GM12878 (cell line): ENCODE measurements at regions not wholly inside any gene's neighbourhood (a gene's known extent, or its start where the extent isn't known, plus 50 kb on each side); places are given as distances from the start of the nearest gene placed in this dataset.

Source experiments
- ATAC-seq: fragments of 200-7000 bp; cut with Tn5 transposase; 3 replicates; pipeline ENCODE4 v1.9.1; 2020; ENCODE audit warnings: mild to moderate bottlenecking, moderate library complexity
- BruUV-seq: library from RNA; stranded (reverse); fragments of 400-500 nt; replicated peaks from 2 replicates; lab custom pipeline; 2021; lab: Mats Ljungman, UMichigan
- CTCF ChIA-PET: fragments of 300-600 bp; sonication (Branson Sonifier 250); formaldehyde crosslinking; extraction: SDS; loops from one replicate; lab custom pipeline; 2021; ENCODE audit warnings: inconsistent platforms; lab: Yijun Ruan, JAX
- POLR2A ChIA-PET: fragments of 350-600 bp; formaldehyde crosslinking; extraction: SDS; loops from one replicate; lab custom pipeline; 2021; ENCODE audit warnings: inconsistent platforms; lab: Charles Lee
- RAD21 ChIA-PET: fragments of 300-600 bp; sonication (Branson Sonifier 250); formaldehyde crosslinking; loops from one replicate; lab custom pipeline; 2023; ENCODE audit warnings: antibody characterized with exemption; ENCODE audit not compliant: unreplicated experiment; lab: Charles Lee
- SMC1A ChIA-PET: fragments of 300-600 bp; sonication (Branson Sonifier 250); formaldehyde crosslinking; loops from one replicate; lab custom pipeline; 2023; ENCODE audit not compliant: unreplicated experiment, uncharacterized antibody; lab: Charles Lee
- DNase-seq: peaks from one replicate; pipeline ENCODE4 v3.0.0-alpha.2; 2011; ENCODE audit warnings: low read depth, low spot score
- FAIRE-seq: peaks from 3 replicates; lab custom pipeline; 2011; peaks lifted over from hg19 to GRCh38; lab: Jason Lieb, UNC
- H2AFZ ChIP-seq: 2 replicates; pipeline ENCODE4 v1.6.0; 2011; ENCODE audit warnings: low read depth, low read length, control low read depth; ENCODE audit not compliant: control insufficient read depth
- H3K27ac ChIP-seq: 2 replicates; pipeline ENCODE4 v1.5.1; 2011; ENCODE audit warnings: control low read depth; ENCODE audit not compliant: control insufficient read depth, insufficient read depth
- H3K27me3 ChIP-seq, 2 experiments: replicated peaks in 1 of 2; 2 replicates each; pipeline versions ENCODE4 v1.6.0 to v1.6.1; 2011; ENCODE audit warnings: low read length in 1 of 2; ENCODE audit not compliant: control insufficient read depth in 2 of 2, insufficient read depth in 2 of 2
- H3K36me3 ChIP-seq, 2 experiments: 2 replicates each; pipeline ENCODE4 v1.5.1; 2011; ENCODE audit warnings: low read length in 1 of 2; ENCODE audit not compliant: control insufficient read depth in 2 of 2, insufficient read depth in 2 of 2
- H3K4me1 ChIP-seq: 2 replicates; pipeline ENCODE4 v1.6.1; 2011; ENCODE audit warnings: mild to moderate bottlenecking, low read length, moderate library complexity, mixed read lengths; ENCODE audit not compliant: control insufficient read depth, insufficient read depth
- H3K4me2 ChIP-seq: 2 replicates; pipeline ENCODE4 v1.6.0; 2011; ENCODE audit warnings: control low read depth; ENCODE audit not compliant: control insufficient read depth, insufficient read depth
- H3K4me3 ChIP-seq: fragments of 200-600 bp; sonication (generic); 2 replicates; pipeline ENCODE4 v1.5.1; 2016
- H3K79me2 ChIP-seq: 2 replicates; pipeline ENCODE4 v1.6.0; 2011; ENCODE audit warnings: low read length; ENCODE audit not compliant: control insufficient read depth, insufficient read depth
- H3K9ac ChIP-seq: 2 replicates; pipeline ENCODE4 v1.8.0; 2011; ENCODE audit warnings: low read length, control low read depth, mixed read lengths; ENCODE audit not compliant: control insufficient read depth, insufficient read depth
- H3K9me3 ChIP-seq: replicated peaks from 3 replicates; pipeline ENCODE4 v1.5.1; 2011; ENCODE audit warnings: mild to moderate bottlenecking, low read length; ENCODE audit not compliant: control insufficient read depth, insufficient read depth
- H4K20me1 ChIP-seq: 2 replicates; pipeline ENCODE4 v1.6.0; 2011; ENCODE audit not compliant: control insufficient read depth, insufficient read depth
- BCL11A ChIP-seq: IDR thresholded peaks from 2 replicates; pipeline ENCODE4 v1.6.1; 2011; ENCODE audit warnings: low read depth, low read length
- CEBPB ChIP-seq, 2 experiments: fragments of 150-350 bp in 1 of 2; IDR thresholded peaks; 2 replicates each; pipeline ENCODE4 v1.6.1; 2012 to 2014; ENCODE audit warnings: low read depth in 2 of 2, low read length in 2 of 2, borderline replicate concordance in 1 of 2, inconsistent platforms in 1 of 2
- CHD1 ChIP-seq: IDR thresholded peaks from 2 replicates; pipeline ENCODE4 v1.6.1; 2012; ENCODE audit warnings: low read depth, low read length, improper control_type of control experiment
- FOS ChIP-seq: IDR thresholded peaks from 3 replicates; pipeline ENCODE4 v1.6.1; 2011; ENCODE audit warnings: borderline replicate concordance; ENCODE audit not compliant: insufficient read length; ENCODE audit errors: extremely low read depth
- HDAC2 ChIP-seq: fragments of 200-600 bp; sonication (generic); IDR thresholded peaks from 2 replicates; pipeline ENCODE4 v1.6.1; 2017
- IRF4 ChIP-seq: IDR thresholded peaks from 2 replicates; pipeline ENCODE4 v1.6.1; 2011; ENCODE audit warnings: low read depth, low read length
- KAT2A ChIP-seq: conservative IDR thresholded peaks from 2 replicates; pipeline ENCODE4 v1.6.1; 2011; ENCODE audit warnings: low read depth, low read length; ENCODE audit not compliant: control insufficient read depth
- SPI1 ChIP-seq: IDR thresholded peaks from 2 replicates; pipeline ENCODE4 v1.6.1; 2011; ENCODE audit warnings: low read depth, mild to moderate bottlenecking, low read length, moderate library complexity, borderline replicate concordance; ENCODE audit not compliant: insufficient read depth
- SREBF2 ChIP-seq: IDR thresholded peaks from 2 replicates; pipeline ENCODE4 v1.6.1; 2012; ENCODE audit warnings: mild to moderate bottlenecking, low read length
- WGBS: methylation state at CpG from one replicate; pipeline ENCODE4 v1.1.6; 2016; ENCODE audit warnings: low lambda C conversion rate; ENCODE audit not compliant: insufficient replicate concordance, insufficient coverage; ENCODE audit errors: missing lambda C conversion rate; 5-methylcytosine and 5-hydroxymethylcytosine counted together
- in situ Hi-C: fragments of 300-500 bp; cut with MboI; formaldehyde crosslinking; loops from 9 replicates; pipeline ENCODE4 v1.14.3; 2018; ENCODE audit warnings: mixed read lengths
- intact Hi-C: fragments of 100-400 bp; cut with micrococcal nuclease; formaldehyde crosslinking; loops from one replicate; pipeline ENCODE4 v1.14.2; 2022; ENCODE audit not compliant: unreplicated experiment
- TF ChIP-seq, protein P1 (sequence below): fragments of 450-650 bp; IDR thresholded peaks from 2 replicates; pipeline ENCODE4 v1.6.1; 2017; ENCODE audit warnings: mild to moderate bottlenecking, moderate library complexity

DNA sequence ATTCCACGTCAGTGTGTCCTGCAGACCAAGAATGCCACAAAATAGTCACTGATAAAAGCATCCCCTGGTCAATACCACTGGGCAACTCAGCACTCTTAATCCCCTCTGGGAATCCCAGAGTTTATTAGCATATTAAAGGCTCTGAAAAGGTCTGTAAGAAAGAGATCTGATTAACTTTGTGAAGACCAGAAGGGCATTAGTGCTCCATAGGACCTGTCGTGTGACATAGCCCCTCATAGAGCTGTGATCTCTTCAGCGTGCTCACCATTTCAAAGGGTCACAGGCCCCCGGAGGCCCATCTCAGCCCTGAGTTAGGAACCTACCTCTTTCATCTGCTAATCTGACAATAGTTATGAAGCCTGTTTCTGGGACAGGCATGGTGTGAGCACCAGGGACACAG lies 299.2 kb downstream of the MN1 start:
- CTCF ChIA-PET, result no interaction called here
- POLR2A ChIA-PET, result no interaction called here
- H3K9me3 ChIP-seq, result no peaks in the 10 kb centered on the region; the same call in 2 of the 3 replicates
- H3K36me3 ChIP-seq, result no peaks in the 10 kb centered on the region
- no peak overlapping the region for H2AFZ ChIP-seq
- ATAC-seq, result no peak
- no peaks in the 10 kb centered on the region for H3K27me3 ChIP-seq
- H4K20me1 ChIP-seq, result no peaks in the 10 kb centered on the region
- SMC1A ChIA-PET, result no interaction called here
- no peak for TF ChIP-seq BCL11A
- no peak for TF ChIP-seq HDAC2
- TF ChIP-seq, protein P1, sequence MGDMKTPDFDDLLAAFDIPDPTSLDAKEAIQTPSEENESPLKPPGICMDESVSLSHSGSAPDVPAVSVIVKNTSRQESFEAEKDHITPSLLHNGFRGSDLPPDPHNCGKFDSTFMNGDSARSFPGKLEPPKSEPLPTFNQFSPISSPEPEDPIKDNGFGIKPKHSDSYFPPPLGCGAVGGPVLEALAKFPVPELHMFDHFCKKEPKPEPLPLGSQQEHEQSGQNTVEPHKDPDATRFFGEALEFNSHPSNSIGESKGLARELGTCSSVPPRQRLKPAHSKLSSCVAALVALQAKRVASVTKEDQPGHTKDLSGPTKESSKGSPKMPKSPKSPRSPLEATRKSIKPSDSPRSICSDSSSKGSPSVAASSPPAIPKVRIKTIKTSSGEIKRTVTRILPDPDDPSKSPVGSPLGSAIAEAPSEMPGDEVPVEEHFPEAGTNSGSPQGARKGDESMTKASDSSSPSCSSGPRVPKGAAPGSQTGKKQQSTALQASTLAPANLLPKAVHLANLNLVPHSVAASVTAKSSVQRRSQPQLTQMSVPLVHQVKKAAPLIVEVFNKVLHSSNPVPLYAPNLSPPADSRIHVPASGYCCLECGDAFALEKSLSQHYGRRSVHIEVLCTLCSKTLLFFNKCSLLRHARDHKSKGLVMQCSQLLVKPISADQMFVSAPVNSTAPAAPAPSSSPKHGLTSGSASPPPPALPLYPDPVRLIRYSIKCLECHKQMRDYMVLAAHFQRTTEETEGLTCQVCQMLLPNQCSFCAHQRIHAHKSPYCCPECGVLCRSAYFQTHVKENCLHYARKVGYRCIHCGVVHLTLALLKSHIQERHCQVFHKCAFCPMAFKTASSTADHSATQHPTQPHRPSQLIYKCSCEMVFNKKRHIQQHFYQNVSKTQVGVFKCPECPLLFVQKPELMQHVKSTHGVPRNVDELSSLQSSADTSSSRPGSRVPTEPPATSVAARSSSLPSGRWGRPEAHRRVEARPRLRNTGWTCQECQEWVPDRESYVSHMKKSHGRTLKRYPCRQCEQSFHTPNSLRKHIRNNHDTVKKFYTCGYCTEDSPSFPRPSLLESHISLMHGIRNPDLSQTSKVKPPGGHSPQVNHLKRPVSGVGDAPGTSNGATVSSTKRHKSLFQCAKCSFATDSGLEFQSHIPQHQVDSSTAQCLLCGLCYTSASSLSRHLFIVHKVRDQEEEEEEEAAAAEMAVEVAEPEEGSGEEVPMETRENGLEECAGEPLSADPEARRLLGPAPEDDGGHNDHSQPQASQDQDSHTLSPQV, result no peak
- TF ChIP-seq FOS, result no peak
- no peak for TF ChIP-seq IRF4
- no peak for TF ChIP-seq SPI1
- TF ChIP-seq CHD1, result no peak
- TF ChIP-seq SREBF2, result no peak
- TF ChIP-seq KAT2A, result no peak
- TF ChIP-seq CEBPB (IDR thresholded peaks at IDR 0.05; ENCODE audit: borderline replicate concordance in 1 of 2, low read depth in 2 of 2, low read length in 2 of 2), result no peak
- TF ChIP-seq, all 136 proteins: peak for 0
- H3K27ac ChIP-seq, result no peak overlapping the region
- no peaks in the 10 kb centered on the region for H3K4me1 ChIP-seq
- BruUV-seq, result no TSS peak
- intact Hi-C loops, result no loop called here
- WGBS, result 1% methylated on average over 4 of the region's 4 CpGs
- FAIRE-seq (no peak), DNase-seq (no peak)
- no peak overlapping the region for H3K4me3 ChIP-seq
- in situ Hi-C loops, result no loop called here
- RAD21 ChIA-PET, result no interaction called here
- H3K9ac ChIP-seq, result no peak overlapping the region
- no peaks in the 10 kb centered on the region for H3K79me2 ChIP-seq
- H3K4me2 ChIP-seq, result no peak overlapping the region
